B cell (primary cell): ENCODE measurements at regions not wholly inside any gene's neighbourhood (a gene's known extent, or its start where the extent isn't known, plus 50 kb on each side); places are given as distances from the start of the nearest gene placed in this dataset.

Source experiments
- ATAC-seq: fragments of 200-7000 bp; cut with Tn5 transposase; one replicate; pipeline ENCODE4 v1.10.0; 2021; ENCODE audit warnings: low read depth, mild to moderate bottlenecking, moderate number of reproducible peaks, moderate library complexity
- CTCF ChIA-PET: fragments of 350-600 bp; sonication (Branson Sonifier 250); formaldehyde crosslinking; loops from one replicate; lab custom pipeline; 2021; ENCODE audit warnings: antibody characterized with exemption, inconsistent platforms; lab: Charles Lee
- POLR2A ChIA-PET: fragments of 350-600 bp; sonication (Branson Sonifier 250); formaldehyde crosslinking; loops from one replicate; lab custom pipeline; 2021; ENCODE audit warnings: antibody characterized with exemption; lab: Charles Lee
- DNase-seq: peaks from one replicate; pipeline ENCODE4 v3.0.0; 2013
- H2AFZ ChIP-seq: 2 replicates; pipeline ENCODE4 v1.6.1; 2012; ENCODE audit warnings: mild to moderate bottlenecking, low read depth, low read length; ENCODE audit not compliant: insufficient read depth, poor library complexity, severe bottlenecking
- H3K27ac ChIP-seq, 2 donors: 1 replicate in 1 of 2; 2 replicates in 1 of 2; pipeline ENCODE4 v1.5.1; 2012 to 2013; ENCODE audit warnings: low read length in 2 of 2, mild to moderate bottlenecking in 2 of 2, moderate library complexity in 1 of 2
- H3K27me3 ChIP-seq, 4 experiments: fragments of 200-600 bp in 1 of 4; sonication (generic) in 1 of 4; replicated peaks in 1 of 4; 1 replicate in 2 of 4; 2 replicates in 2 of 4; pipeline versions ENCODE4 v1.6.1 to v1.7.0; 2013 to 2016; ENCODE audit warnings: low read length in 3 of 4, mild to moderate bottlenecking in 2 of 4, mixed read lengths in 1 of 4, moderate library complexity in 1 of 4; ENCODE audit not compliant: insufficient read depth in 4 of 4, control insufficient read depth in 3 of 4; ENCODE audit errors: control extremely low read depth in 1 of 4
- H3K36me3 ChIP-seq, 2 experiments: replicated peaks in 1 of 2; 1 replicate in 1 of 2; 2 replicates in 1 of 2; pipeline versions ENCODE4 v1.6.1 to v1.7.1; 2013; ENCODE audit warnings: low read length in 1 of 2; ENCODE audit not compliant: insufficient read depth in 2 of 2, control insufficient read depth in 1 of 2; ENCODE audit errors: control extremely low read depth in 1 of 2, extremely low read depth in 1 of 2
- H3K4me1 ChIP-seq, 2 donors: fragments of 200-600 bp in 1 of 2; sonication (generic) in 1 of 2; 1 replicate in 1 of 2; 2 replicates in 1 of 2; pipeline versions ENCODE4 v1.5.1 to v1.6.1; 2013 to 2017; ENCODE audit warnings: low read length in 2 of 2; ENCODE audit not compliant: control insufficient read depth in 2 of 2, insufficient read depth in 2 of 2
- H3K4me2 ChIP-seq: replicated peaks from 2 replicates; pipeline ENCODE3; 2012; ENCODE audit warnings: mild to moderate bottlenecking, low read depth, low read length; ENCODE audit not compliant: poor library complexity, severe bottlenecking
- H3K4me3 ChIP-seq, 5 experiments: fragments of 200-600 bp in 1 of 5; sonication (generic) in 1 of 5; 1 replicate in 3 of 5; 2 replicates in 2 of 5; pipeline versions ENCODE4 v1.5.1 to v1.7.0; 2011 to 2016; ENCODE audit warnings: low read length in 4 of 5, mild to moderate bottlenecking in 4 of 5, low read depth in 2 of 5, control low read depth in 1 of 5, moderate library complexity in 1 of 5; ENCODE audit not compliant: insufficient read depth in 1 of 5; ENCODE audit errors: control extremely low read depth in 1 of 5, extremely low read depth in 1 of 5
- H3K79me2 ChIP-seq: fragments of 200-600 bp; sonication (generic); one replicate; pipeline ENCODE4 v1.6.0; 2016; ENCODE audit warnings: low read length; ENCODE audit not compliant: control insufficient read depth, insufficient read depth
- H3K9ac ChIP-seq: fragments of 200-600 bp; sonication (generic); 2 replicates; pipeline ENCODE4 v1.6.1; 2017; ENCODE audit warnings: mild to moderate bottlenecking, low read length, moderate library complexity
- H3K9me3 ChIP-seq, 3 donors: one replicate each; pipeline versions ENCODE4 v1.6.1 to v1.7.1; 2013; ENCODE audit warnings: low read length in 2 of 3; ENCODE audit not compliant: control insufficient read depth in 2 of 3, insufficient read depth in 1 of 3; ENCODE audit errors: control extremely low read depth in 1 of 3
- H4K20me1 ChIP-seq: 2 replicates; pipeline ENCODE4 v1.6.0; 2012; ENCODE audit warnings: mild to moderate bottlenecking, low read length; ENCODE audit not compliant: insufficient read depth, control insufficient read depth, poor library complexity, severe bottlenecking
- H3K27ac Mint-ChIP-seq: one replicate; pipeline ENCODE4 v1.8.0; 2021; ENCODE audit warnings: mixed read lengths
- H3K27me3 Mint-ChIP-seq: one replicate; pipeline ENCODE4 v1.8.0; 2021; ENCODE audit warnings: mixed read lengths
- H3K4me1 Mint-ChIP-seq: one replicate; pipeline ENCODE4 v1.8.0; 2021; ENCODE audit warnings: mixed read lengths
- H3K4me3 Mint-ChIP-seq: one replicate; pipeline ENCODE4 v1.8.0; 2021; ENCODE audit warnings: mixed read lengths
- H3K9me3 Mint-ChIP-seq: one replicate; pipeline ENCODE4 v1.8.0; 2022; ENCODE audit warnings: mixed read lengths; ENCODE audit not compliant: insufficient read depth
- EZH2 ChIP-seq: IDR thresholded peaks from 2 replicates; pipeline ENCODE4 v1.6.1; 2012; ENCODE audit warnings: borderline replicate concordance, low read depth, mild to moderate bottlenecking, moderate library complexity, low read length; ENCODE audit not compliant: insufficient read depth, poor library complexity, severe bottlenecking
- WGBS: methylation state at CpG from one replicate; pipeline ENCODE4 v1.1.5; 2013; ENCODE audit warnings: missing lambda C conversion rate; ENCODE audit not compliant: insufficient coverage; 5-methylcytosine and 5-hydroxymethylcytosine counted together
- intact Hi-C: fragments of 100-400 bp; cut with micrococcal nuclease; formaldehyde crosslinking; loops from one replicate; pipeline ENCODE4 v1.10.0; 2022
- TF ChIP-seq, protein P1 (sequence below): fragments of 200-600 bp; IDR thresholded peaks from one replicate; pipeline ENCODE4 v1.8.0; 2022; ENCODE audit warnings: antibody characterized with exemption, mild to moderate bottlenecking

DNA sequence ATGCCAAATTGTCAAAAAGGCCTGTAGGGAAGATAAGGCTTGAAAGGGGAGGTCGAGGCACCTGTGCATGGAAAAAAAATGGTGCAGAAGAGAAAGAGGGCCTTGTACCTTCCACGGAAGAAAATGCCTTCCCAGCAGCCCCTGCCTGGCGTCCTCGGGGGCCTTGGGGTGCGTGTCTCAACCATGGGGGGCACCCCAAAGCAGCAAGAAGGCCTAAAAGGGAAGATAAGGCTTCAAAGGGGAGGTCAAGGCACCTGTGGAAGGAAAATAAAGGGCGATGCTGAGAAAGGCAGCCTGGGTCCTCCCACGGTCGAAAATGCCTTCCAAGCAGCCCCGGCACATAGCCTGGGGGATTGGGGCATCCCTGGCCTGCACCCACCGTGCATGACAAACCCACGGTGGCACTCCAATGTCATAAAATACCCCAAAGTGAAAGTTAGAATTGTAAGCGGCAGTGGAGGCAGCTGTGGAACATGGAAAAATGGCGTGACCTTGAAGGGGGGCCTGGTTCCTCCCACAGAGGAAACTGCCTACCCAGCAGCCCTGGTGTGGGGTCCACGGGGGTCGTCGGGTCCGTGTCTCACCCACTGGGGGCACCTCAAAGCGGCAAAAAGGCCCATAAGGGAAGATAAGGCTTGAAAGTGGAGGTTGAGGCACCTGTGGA is 275.0 kb downstream of the ALG10 start:
- POLR2A ChIA-PET = no interaction called here
- Histone ChIP-seq H3K4me2 (no peak overlapping the region), H3K4me1 (no peaks in the 10 kb centered on the region), H3K79me2 (no peaks in the 10 kb centered on the region), H3K9ac (no peak overlapping the region), H3K36me3 (no peaks in the 10 kb centered on the region), H3K27me3 (no peaks in the 10 kb centered on the region), H3K4me3 (no peak overlapping the region), H4K20me1 (no peaks in the 10 kb centered on the region), H3K27ac (no peak overlapping the region), H2AFZ (no peak overlapping the region), H3K9me3 (peaks cover 0 to 100% (median 0%) of the 10 kb centered on the region in 3 donors)
- intact Hi-C loops = no loop called here
- CTCF ChIA-PET = no interaction called here
- DNase-seq = no peak
- H3K4me3 Mint-ChIP-seq = no peak overlapping the region
- WGBS = 68% methylated on average over 18 of the region's 18 CpGs
- H3K27me3 Mint-ChIP-seq = no peaks in the 10 kb centered on the region
- no peak overlapping the region for H3K27ac Mint-ChIP-seq
- no peaks in the 10 kb centered on the region for H3K4me1 Mint-ChIP-seq
- ATAC-seq = no peak
- peaks cover 9% of the 10 kb centered on the region for H3K9me3 Mint-ChIP-seq
- TF ChIP-seq, protein P1, sequence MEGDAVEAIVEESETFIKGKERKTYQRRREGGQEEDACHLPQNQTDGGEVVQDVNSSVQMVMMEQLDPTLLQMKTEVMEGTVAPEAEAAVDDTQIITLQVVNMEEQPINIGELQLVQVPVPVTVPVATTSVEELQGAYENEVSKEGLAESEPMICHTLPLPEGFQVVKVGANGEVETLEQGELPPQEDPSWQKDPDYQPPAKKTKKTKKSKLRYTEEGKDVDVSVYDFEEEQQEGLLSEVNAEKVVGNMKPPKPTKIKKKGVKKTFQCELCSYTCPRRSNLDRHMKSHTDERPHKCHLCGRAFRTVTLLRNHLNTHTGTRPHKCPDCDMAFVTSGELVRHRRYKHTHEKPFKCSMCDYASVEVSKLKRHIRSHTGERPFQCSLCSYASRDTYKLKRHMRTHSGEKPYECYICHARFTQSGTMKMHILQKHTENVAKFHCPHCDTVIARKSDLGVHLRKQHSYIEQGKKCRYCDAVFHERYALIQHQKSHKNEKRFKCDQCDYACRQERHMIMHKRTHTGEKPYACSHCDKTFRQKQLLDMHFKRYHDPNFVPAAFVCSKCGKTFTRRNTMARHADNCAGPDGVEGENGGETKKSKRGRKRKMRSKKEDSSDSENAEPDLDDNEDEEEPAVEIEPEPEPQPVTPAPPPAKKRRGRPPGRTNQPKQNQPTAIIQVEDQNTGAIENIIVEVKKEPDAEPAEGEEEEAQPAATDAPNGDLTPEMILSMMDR = no peak
- no peak for TF ChIP-seq EZH2

DNA sequence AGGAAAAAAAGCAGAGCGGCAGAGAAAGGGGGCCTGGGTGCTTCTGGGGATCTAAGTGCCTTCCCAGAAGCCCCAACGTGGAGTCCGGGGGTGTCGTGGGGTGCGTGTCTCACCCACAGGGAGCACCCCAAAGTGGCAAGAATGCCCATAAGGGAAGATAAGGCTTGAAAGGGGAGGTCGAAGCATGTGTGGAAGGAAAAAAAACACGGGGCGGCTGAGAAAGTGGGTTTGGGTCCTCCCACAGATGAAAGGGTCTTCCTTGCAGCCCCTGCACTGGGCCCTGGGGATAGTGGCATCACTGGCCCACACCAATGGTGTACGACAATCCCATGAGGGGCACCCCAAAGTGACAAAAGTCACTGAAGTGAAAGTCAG is 275.5 kb downstream of the ALG10 start:
- ATAC-seq = no peak
- CTCF ChIA-PET = no interaction called here
- no peak for DNase-seq
- TF ChIP-seq, protein P1 = no peak
- no peak for TF ChIP-seq EZH2
- no peaks in the 10 kb centered on the region for H4K20me1 ChIP-seq
- H3K36me3 ChIP-seq = no peaks in the 10 kb centered on the region
- Mint-ChIP-seq H3K9me3 (peaks cover 9% of the 10 kb centered on the region), H3K4me3 (no peak overlapping the region), H3K4me1 (no peaks in the 10 kb centered on the region), H3K27ac (no peak overlapping the region), H3K27me3 (no peaks in the 10 kb centered on the region)
- POLR2A ChIA-PET = no interaction called here
- no peak overlapping the region for H3K9ac ChIP-seq
- 82% methylated on average over 9 of the region's 9 CpGs for WGBS
- no peak overlapping the region for H2AFZ ChIP-seq
- H3K27ac ChIP-seq = no peak overlapping the region
- no peaks in the 10 kb centered on the region for H3K79me2 ChIP-seq
- H3K4me3 ChIP-seq = no peak overlapping the region
- H3K4me2 ChIP-seq = no peak overlapping the region
- intact Hi-C loops = no loop called here
- no peaks in the 10 kb centered on the region for H3K4me1 ChIP-seq
- no peaks in the 10 kb centered on the region for H3K27me3 ChIP-seq
- peaks cover 0 to 100% (median 0%) of the 10 kb centered on the region in 3 donors for H3K9me3 ChIP-seq
